ENCODE measurements at regions not wholly inside any gene's neighbourhood (a gene's known extent, or its start where the extent isn't known, plus 50 kb on each side); places are given as distances from the start of the nearest gene placed in this dataset.

DNA sequence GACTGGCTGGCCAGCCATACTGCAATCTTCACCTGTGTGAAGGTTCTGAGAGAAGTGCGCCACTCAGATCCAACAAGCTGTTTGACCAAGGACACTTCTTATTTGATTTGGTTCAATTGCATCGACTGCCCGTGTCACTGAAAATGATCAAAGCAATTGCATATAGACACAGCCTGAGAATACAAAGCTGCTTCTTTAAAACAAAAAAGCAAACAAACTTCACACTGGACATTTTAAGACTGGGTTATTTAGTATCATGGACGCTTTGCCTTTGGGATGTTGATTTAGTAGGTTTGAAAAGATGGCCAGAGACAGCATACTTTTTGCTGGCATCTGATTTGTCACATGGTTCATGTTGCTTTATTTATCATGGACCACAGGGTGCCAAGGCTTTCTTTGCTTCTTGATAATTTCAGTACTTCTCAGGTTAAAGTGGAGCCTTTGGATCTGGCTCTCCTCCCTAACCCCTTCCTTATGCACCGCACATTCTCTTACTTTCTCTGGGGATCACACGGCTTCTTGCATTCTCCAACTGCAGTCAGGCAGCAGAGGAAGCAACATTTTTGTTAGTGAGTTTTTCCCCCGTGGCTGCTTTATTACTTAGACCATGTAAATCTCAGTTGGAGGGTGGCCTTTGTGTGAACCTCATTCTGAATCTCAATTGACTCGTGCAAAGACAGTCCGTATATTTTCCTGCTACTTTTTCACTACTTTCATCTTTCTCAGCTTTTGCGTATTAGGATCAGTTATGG, 151.0 kb downstream of the CD47 start:
- Histone ChIP-seq H4K20me1 (ENCODE audit: insufficient read depth) (no peaks in the 10 kb centered on the region), H3F3A (ENCODE audit: insufficient read depth, low read length, poor library complexity, severe bottlenecking) (no peaks in the 10 kb centered on the region), H3K27me3 (ENCODE audit: insufficient read depth, low read depth, low read length) (no peaks in the 10 kb centered on the region), H3K4me2 (ENCODE audit: low read length) (no peak overlapping the region), H3K9ac (ENCODE audit: low read length) (no peak overlapping the region), H2AFZ (ENCODE audit: low read depth, low read length) (no peak overlapping the region), H3K9me2 (ENCODE audit: insufficient read depth, low read length) (no peaks in the 10 kb centered on the region), H3K27ac (ENCODE audit: low read length) (no peak overlapping the region), H3K36me3 (ENCODE audit: insufficient read depth, low read length) (no peaks in the 10 kb centered on the region), H3K79me2 (replicated peaks; ENCODE audit: insufficient read depth, low read length) (no peaks in the 10 kb centered on the region), H3K4me3 (ENCODE audit: low read length) (no peak overlapping the region), H3K9me3 (ENCODE audit: low read length) (no peaks in the 10 kb centered on the region)
- no peak for TF ChIP-seq TAF1 (IDR thresholded peaks at IDR 0.05; ENCODE audit: low read depth)
- TF ChIP-seq EZH2 (IDR thresholded peaks at IDR 0.05; ENCODE audit: borderline replicate concordance, insufficient read depth, low read length, poor library complexity, severe bottlenecking), result no peak
- TF ChIP-seq SMC3 (conservative IDR thresholded peaks at IDR 0.05; ENCODE audit: poor library complexity), result no peak
- TF ChIP-seq POLR2AphosphoS5 (IDR thresholded peaks at IDR 0.05), result no peak
- no peak for TF ChIP-seq REST (IDR thresholded peaks at IDR 0.05; ENCODE audit: borderline replicate concordance)
- TF ChIP-seq MXI1 (conservative IDR thresholded peaks at IDR 0.05; ENCODE audit: poor library complexity, severe bottlenecking), result no peak
- TF ChIP-seq RAD21 (conservative IDR thresholded peaks at IDR 0.05), result no peak
- TF ChIP-seq, protein P1, sequence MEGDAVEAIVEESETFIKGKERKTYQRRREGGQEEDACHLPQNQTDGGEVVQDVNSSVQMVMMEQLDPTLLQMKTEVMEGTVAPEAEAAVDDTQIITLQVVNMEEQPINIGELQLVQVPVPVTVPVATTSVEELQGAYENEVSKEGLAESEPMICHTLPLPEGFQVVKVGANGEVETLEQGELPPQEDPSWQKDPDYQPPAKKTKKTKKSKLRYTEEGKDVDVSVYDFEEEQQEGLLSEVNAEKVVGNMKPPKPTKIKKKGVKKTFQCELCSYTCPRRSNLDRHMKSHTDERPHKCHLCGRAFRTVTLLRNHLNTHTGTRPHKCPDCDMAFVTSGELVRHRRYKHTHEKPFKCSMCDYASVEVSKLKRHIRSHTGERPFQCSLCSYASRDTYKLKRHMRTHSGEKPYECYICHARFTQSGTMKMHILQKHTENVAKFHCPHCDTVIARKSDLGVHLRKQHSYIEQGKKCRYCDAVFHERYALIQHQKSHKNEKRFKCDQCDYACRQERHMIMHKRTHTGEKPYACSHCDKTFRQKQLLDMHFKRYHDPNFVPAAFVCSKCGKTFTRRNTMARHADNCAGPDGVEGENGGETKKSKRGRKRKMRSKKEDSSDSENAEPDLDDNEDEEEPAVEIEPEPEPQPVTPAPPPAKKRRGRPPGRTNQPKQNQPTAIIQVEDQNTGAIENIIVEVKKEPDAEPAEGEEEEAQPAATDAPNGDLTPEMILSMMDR (IDR thresholded peaks at IDR 0.05; ENCODE audit: poor library complexity, severe bottlenecking), result no peak
- no peak for TF ChIP-seq EP300 (conservative IDR thresholded peaks at IDR 0.05; ENCODE audit: poor library complexity, severe bottlenecking)

GRCh38 chr3:107938143-107938542, 152.7 kb downstream of the CD47 start:
- H4K20me1 ChIP-seq (ENCODE audit: insufficient read depth), result no peaks in the 10 kb centered on the region
- H3K79me2 ChIP-seq (replicated peaks; ENCODE audit: insufficient read depth, low read length), result no peaks in the 10 kb centered on the region
- H3K27me3 ChIP-seq (ENCODE audit: insufficient read depth, low read depth, low read length), result no peaks in the 10 kb centered on the region
- no peak overlapping the region for H3K4me3 ChIP-seq (ENCODE audit: low read length)
- H3K9me3 ChIP-seq (ENCODE audit: low read length), result no peaks in the 10 kb centered on the region
- no peaks in the 10 kb centered on the region for H3F3A ChIP-seq (ENCODE audit: insufficient read depth, low read length, poor library complexity, severe bottlenecking)
- no peak overlapping the region for H2AFZ ChIP-seq (ENCODE audit: low read depth, low read length)
- TF ChIP-seq EZH2 (IDR thresholded peaks at IDR 0.05; ENCODE audit: borderline replicate concordance, insufficient read depth, low read length, poor library complexity, severe bottlenecking) (no peak), REST (IDR thresholded peaks at IDR 0.05; ENCODE audit: borderline replicate concordance) (no peak), MXI1 (conservative IDR thresholded peaks at IDR 0.05; ENCODE audit: poor library complexity, severe bottlenecking) (no peak), POLR2AphosphoS5 (IDR thresholded peaks at IDR 0.05) (no peak), RAD21 (conservative IDR thresholded peaks at IDR 0.05) (peak; percentile 66), TAF1 (IDR thresholded peaks at IDR 0.05; ENCODE audit: low read depth) (no peak), SMC3 (conservative IDR thresholded peaks at IDR 0.05; ENCODE audit: poor library complexity) (peak; percentile 69)
- TF ChIP-seq, protein P1 (IDR thresholded peaks at IDR 0.05; ENCODE audit: poor library complexity, severe bottlenecking), result peak; percentile 54
- H3K27ac ChIP-seq (ENCODE audit: low read length), result no peak overlapping the region
- H3K4me2 ChIP-seq (ENCODE audit: low read length), result no peak overlapping the region
- H3K9me2 ChIP-seq (ENCODE audit: insufficient read depth, low read length), result no peaks in the 10 kb centered on the region
- no peaks in the 10 kb centered on the region for H3K36me3 ChIP-seq (ENCODE audit: insufficient read depth, low read length)
- H3K9ac ChIP-seq (ENCODE audit: low read length), result no peak overlapping the region
